ENCODE measurements at regions not wholly inside any gene's neighbourhood (a gene's known extent, or its start where the extent isn't known, plus 50 kb on each side); places are given as distances from the start of the nearest gene placed in this dataset.
A peak's percentile ranks its signal among the peaks of the same experiment; 100 is the strongest.
"Not testable (repeated sequence)": the region's sequence is repeated elsewhere in the genome, so short reads cannot be mapped to it uniquely, and the experiment has no call there.

- TF ChIP-seq POLR2A (IDR thresholded peaks at IDR 0.05; ENCODE audit: low read length) (no peak), GATA1 (IDR thresholded peaks at IDR 0.05; ENCODE audit: low read depth, low read length) (no peak)
- DNase-seq = no peak
Observed at GRCh38 chr13:90553159-90553558, 794.3 kb upstream of the MIR17HG start.

GRCh38 chr13:90557626-90558025 is 789.9 kb upstream of the MIR17HG start:
- no peak for DNase-seq
- TF ChIP-seq POLR2A (IDR thresholded peaks at IDR 0.05; ENCODE audit: low read length) = no peak
- no peak for TF ChIP-seq GATA1 (IDR thresholded peaks at IDR 0.05; ENCODE audit: low read depth, low read length)

- DNase-seq = no peak
- TF ChIP-seq POLR2A (IDR thresholded peaks at IDR 0.05; ENCODE audit: low read length) (no peak), GATA1 (IDR thresholded peaks at IDR 0.05; ENCODE audit: low read depth, low read length) (no peak)
Observed at GRCh38 chr13:90562443-90562842, 785.0 kb upstream of the MIR17HG start.

DNA sequence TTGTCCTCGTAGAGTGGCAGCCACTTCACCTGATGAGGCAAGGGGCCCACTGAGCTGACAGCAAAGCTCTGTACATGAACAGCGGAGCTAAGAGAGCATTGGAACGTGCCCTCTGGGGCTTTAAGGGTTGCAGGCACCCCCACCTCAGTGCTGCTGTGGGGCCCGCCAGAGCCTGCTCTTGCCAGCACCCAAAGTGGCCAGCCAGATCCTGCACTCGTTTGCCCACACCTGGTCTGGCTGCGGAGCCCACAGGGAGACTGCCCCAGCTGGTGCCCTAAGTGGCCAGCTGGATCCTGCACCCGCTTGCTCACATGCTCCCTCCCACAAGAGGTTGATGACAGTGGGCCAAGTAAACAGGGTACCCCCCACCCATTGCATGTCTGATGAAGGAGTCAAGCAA is 783.4 kb upstream of the MIR17HG start:
- DNase-seq = no peak
- no peak for TF ChIP-seq GATA1 (IDR thresholded peaks at IDR 0.05; ENCODE audit: low read depth, low read length)
- no peak for TF ChIP-seq POLR2A (IDR thresholded peaks at IDR 0.05; ENCODE audit: low read length)

DNA sequence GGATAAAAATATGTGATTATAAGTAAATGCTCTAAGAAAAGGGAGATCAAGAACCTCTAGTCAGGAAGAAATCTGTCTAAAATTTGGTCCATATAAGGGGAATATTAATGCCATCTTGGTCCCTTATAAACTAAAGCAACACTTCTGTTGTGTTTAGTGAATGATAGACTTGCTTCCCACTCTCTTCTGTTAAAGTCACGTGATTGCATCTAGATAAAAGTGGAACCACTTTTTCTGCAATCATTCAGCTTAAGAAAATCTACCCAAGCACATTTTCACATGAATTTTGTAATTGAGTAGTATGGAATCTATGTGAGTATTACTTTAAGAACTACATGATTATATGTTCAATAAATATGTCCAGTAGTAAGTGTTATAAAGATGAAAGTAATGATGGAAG is 782.9 kb upstream of the MIR17HG start:
- no peak for TF ChIP-seq GATA1 (IDR thresholded peaks at IDR 0.05; ENCODE audit: low read depth, low read length)
- no peak for TF ChIP-seq POLR2A (IDR thresholded peaks at IDR 0.05; ENCODE audit: low read length)
- DNase-seq = no peak

DNA sequence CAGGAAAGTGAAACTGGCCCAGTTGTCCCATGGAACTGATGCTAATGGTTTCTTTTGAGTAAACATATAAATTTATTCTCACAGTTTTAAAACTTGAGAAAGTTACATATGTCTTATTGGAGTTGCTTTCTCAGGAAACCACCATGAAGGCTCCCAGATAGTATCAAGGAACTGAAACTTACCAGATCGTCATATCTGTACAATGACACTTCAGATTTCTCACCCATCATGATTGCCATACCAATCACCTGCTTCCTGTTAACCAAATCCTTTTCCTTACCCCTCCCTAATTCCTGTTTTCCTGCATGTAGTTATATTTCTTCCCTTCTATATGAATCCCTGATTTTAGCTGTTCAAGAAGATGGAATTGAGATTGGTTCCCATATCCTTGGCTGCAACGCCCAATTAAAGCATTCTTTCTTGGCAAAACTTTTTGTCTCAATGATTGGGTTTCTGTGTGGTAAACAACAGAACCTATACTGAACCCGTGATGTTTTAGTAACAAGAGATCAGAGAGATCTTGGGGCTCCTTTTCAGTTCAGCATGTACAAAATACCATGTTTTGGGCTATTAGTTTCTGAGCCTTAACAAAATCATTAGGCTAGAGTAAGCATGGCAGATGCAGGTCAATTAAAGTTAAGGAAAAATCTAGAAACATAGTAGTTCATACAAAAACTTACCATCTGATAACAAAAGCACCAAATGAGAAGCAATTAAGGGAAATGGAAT is 781.3 kb upstream of the MIR17HG start:
- no peak for DNase-seq
- no peak for TF ChIP-seq POLR2A (IDR thresholded peaks at IDR 0.05; ENCODE audit: low read length)
- TF ChIP-seq GATA1 (IDR thresholded peaks at IDR 0.05; ENCODE audit: low read depth, low read length) = no peak

GRCh38 chr13:90568165-90568564 is 779.3 kb upstream of the MIR17HG start:
- no peak for DNase-seq
- no peak for TF ChIP-seq POLR2A (IDR thresholded peaks at IDR 0.05; ENCODE audit: low read length)
- no peak for TF ChIP-seq GATA1 (IDR thresholded peaks at IDR 0.05; ENCODE audit: low read depth, low read length)

DNA sequence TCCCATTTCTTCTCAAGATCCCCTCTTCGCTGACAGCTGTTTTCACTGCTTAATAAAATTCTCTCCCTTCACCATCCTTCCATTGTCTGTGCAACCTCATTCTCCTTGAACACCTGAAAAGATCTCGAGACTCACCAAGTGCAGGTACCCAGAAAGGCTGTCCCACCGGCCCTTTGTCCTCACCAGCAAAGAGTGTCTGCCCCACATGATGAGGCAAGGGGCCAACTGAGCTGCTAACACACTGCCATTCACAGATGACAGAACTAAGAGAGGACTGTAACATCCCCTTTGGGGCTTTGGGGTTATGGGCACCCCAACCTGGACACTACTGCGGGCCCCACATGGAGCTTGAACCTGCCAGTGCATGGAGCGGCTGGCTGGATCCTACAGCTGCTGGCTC is 771.4 kb upstream of the MIR17HG start:
- no peak for DNase-seq
- TF ChIP-seq GATA1 (IDR thresholded peaks at IDR 0.05; ENCODE audit: low read depth, low read length) (no peak), POLR2A (IDR thresholded peaks at IDR 0.05; ENCODE audit: low read length) (no peak)

DNA sequence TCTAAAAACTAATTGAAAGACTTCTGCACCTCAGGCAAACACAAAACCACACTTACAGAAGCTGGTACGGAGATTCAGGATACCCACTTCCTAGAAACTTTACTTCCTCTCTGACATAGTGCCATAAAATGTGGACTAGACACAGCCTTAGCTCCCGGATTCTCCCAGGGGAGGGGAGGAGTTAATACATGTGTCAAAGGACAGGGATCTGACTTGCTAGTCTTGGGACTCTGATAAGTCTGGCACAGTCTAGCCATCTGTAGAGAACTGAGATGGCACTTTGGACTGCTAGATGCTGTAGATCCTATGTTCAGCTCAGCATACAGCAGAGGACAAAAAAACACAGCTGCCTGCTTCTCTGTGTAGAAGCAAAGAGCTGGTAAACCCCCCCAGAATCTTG is 769.8 kb upstream of the MIR17HG start:
- TF ChIP-seq POLR2A (IDR thresholded peaks at IDR 0.05; ENCODE audit: low read length) (no peak), GATA1 (IDR thresholded peaks at IDR 0.05; ENCODE audit: low read depth, low read length) (no peak)
- no peak for DNase-seq

DNA sequence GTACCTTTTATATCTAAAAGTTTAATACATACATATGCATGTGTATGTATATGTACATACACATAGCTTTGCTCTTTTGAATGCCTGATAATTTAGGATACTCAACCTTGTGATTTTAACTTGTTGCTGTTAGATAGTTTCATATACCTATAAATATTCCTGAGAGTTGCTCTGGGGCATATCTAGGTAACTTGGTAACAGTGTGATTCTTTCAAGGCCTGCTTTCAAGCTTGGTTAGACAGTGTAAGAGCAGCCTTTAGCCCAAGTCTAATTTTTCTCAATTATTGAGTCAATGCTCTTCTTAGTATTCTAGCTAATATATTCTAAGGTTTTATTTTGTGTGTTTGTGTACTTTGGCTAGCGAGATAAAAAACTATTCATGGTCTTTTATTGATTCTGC is 762.1 kb upstream of the MIR17HG start:
- TF ChIP-seq GATA1 (IDR thresholded peaks at IDR 0.05; ENCODE audit: low read depth, low read length) = no peak
- no peak for TF ChIP-seq POLR2A (IDR thresholded peaks at IDR 0.05; ENCODE audit: low read length)
- no peak for DNase-seq

DNA sequence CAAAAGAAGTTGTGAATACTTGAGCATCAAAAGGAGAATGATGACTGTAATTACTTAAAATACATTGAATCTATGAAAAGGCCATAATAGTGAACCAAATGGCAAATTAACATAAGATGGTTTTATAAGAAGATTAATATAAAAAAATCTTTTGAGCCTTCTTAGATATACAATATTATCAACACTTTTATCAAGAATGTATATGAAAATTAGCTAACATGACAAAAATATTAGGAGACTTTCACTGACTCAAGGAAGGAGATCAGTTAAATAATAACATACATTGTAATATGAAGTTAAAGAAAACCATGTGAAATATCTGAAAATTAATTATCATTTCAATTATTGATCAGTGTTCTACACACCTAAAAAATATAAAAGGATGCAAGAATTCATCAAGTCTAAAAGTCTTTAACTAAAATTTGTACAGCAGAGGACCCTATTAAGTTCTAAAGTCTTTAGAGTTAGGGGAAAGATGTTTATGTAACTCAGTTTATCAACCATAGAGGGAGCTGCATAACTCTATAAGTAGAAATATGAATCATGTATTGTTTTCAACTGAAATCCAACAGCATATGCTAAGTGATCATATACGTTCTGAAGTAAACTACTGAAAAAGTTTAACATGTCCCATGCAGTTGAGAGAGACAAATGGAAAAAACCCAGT is 756.1 kb upstream of the MIR17HG start:
- no peak for DNase-seq
- TF ChIP-seq GATA1 (IDR thresholded peaks at IDR 0.05; ENCODE audit: low read depth, low read length) (no peak), POLR2A (IDR thresholded peaks at IDR 0.05; ENCODE audit: low read length) (no peak)

DNA sequence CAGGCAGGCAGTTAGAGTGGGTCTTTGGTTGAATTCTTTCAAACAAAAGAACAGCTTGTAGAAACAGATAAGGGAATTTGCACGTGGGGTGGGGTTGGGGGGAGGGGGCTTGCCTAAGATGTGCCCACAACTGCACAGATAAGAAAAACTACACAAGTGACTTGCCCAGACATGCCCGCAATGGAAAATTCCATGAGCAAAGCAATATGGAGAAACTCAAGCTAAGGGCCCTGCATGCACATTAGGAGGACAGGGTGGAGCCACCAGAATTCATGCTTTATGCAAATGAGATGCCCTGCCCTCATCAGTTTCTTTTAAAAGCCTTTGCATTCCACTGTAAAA is 755.6 kb upstream of the MIR17HG start:
- DNase-seq = peak; percentile 57 to 83
- TF ChIP-seq POLR2A (IDR thresholded peaks at IDR 0.05; ENCODE audit: low read length) (no peak), GATA1 (IDR thresholded peaks at IDR 0.05; ENCODE audit: low read depth, low read length) (no peak)

DNA sequence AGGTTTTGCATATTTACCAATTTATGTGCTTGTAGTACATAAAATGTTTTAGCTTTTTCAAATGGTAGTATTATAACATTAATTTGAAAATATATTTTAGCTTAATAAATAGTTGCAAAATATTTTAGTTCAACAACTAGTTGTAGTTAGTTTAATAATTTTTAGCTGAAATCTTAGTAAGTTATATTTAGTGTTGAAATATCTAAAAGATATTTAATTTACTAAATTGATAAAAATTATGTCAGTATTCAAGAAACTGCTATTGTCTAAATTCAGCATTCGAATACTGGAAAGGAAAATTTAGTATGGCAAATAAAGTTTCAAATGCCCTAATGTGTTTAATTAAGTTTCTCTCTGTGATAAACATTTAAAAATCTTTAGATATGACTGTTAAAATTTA is 754.5 kb upstream of the MIR17HG start:
- no peak for TF ChIP-seq GATA1 (IDR thresholded peaks at IDR 0.05; ENCODE audit: low read depth, low read length)
- TF ChIP-seq POLR2A (IDR thresholded peaks at IDR 0.05; ENCODE audit: low read length) = no peak
- no peak for DNase-seq

DNA sequence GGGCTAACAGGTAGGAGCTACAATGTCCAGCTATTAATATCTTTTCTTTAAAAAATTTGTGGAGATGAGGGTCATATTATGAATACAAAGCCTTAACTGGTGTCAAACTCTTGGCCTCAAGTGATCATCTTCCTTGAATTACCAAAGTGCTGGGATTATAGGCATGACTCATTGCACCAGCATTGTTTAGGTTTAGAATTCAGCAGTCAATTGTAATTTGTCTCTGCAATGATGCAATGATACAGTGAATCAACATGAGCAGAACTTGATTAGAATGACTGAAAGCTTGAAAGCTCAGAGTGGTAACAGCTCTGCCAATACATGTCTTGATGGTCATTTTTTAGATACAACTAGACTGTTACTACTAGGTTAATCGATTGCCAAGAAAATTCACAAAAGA is 752.8 kb upstream of the MIR17HG start:
- DNase-seq = no peak
- no peak for TF ChIP-seq POLR2A (IDR thresholded peaks at IDR 0.05; ENCODE audit: low read length)
- no peak for TF ChIP-seq GATA1 (IDR thresholded peaks at IDR 0.05; ENCODE audit: low read depth, low read length)

DNA sequence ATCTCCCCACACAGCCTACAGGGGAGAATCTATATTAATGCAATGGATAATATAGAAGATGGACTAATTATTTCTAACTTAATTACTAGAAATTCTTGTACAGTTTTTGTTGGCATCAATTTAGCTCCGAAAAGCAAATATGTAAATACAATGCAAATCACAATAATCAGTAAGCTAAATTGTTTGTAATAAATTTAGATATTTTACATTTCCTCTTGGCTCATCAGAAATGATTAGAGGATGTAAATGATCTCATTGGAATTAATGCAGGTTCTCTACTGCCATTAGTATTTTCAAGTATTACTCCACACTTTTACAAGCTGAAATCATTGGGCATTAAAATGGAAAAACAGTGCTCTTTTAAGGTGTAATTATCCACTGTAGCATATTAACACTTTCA is 741.8 kb upstream of the MIR17HG start:
- DNase-seq = no peak
- TF ChIP-seq GATA1 (IDR thresholded peaks at IDR 0.05; ENCODE audit: low read depth, low read length) (no peak), POLR2A (IDR thresholded peaks at IDR 0.05; ENCODE audit: low read length) (no peak)

- DNase-seq = not testable (repeated sequence)
Observed at GRCh38 chr13:90606921-90607320, 740.6 kb upstream of the MIR17HG start.

Measured in erythroblast (primary cell).